AG09319 (cell line): ENCODE measurements at regions not wholly inside any gene's neighbourhood (a gene's known extent, or its start where the extent isn't known, plus 50 kb on each side); places are given as distances from the start of the nearest gene placed in this dataset.

Source experiments
- DNase-seq: peaks from one replicate; pipeline ENCODE4 v3.0.0-alpha.2; 2010; ENCODE audit warnings: low read depth; ENCODE audit errors: extremely low read depth
- TF ChIP-seq, protein P1 (sequence below): IDR thresholded peaks from 2 replicates; pipeline ENCODE4 v1.5.1; 2011; ENCODE audit warnings: low read depth, mild to moderate bottlenecking, inconsistent platforms, low read length, moderate library complexity

DNA sequence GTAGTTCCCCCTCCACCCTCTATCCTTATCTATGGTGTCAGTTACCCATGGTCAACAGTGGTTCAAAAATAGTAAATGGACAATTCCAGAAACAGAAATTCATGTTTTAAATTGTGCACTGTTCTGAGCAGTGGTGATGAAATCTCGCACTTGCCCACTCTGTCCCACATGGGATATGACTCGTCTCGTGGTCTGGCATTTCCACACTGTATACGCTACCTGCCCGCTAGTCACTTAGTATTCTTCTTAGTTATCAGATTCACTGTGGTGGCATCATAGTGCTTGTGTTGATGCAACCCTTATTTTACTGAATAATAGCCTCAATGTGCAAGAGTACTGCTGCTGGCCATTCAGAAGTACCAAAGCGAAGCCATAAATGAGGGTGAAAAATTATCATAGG lies 507.0 kb downstream of the SNAPC1 start:
- DNase-seq, result no peak
- TF ChIP-seq, protein P1, sequence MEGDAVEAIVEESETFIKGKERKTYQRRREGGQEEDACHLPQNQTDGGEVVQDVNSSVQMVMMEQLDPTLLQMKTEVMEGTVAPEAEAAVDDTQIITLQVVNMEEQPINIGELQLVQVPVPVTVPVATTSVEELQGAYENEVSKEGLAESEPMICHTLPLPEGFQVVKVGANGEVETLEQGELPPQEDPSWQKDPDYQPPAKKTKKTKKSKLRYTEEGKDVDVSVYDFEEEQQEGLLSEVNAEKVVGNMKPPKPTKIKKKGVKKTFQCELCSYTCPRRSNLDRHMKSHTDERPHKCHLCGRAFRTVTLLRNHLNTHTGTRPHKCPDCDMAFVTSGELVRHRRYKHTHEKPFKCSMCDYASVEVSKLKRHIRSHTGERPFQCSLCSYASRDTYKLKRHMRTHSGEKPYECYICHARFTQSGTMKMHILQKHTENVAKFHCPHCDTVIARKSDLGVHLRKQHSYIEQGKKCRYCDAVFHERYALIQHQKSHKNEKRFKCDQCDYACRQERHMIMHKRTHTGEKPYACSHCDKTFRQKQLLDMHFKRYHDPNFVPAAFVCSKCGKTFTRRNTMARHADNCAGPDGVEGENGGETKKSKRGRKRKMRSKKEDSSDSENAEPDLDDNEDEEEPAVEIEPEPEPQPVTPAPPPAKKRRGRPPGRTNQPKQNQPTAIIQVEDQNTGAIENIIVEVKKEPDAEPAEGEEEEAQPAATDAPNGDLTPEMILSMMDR, result no peak

DNA sequence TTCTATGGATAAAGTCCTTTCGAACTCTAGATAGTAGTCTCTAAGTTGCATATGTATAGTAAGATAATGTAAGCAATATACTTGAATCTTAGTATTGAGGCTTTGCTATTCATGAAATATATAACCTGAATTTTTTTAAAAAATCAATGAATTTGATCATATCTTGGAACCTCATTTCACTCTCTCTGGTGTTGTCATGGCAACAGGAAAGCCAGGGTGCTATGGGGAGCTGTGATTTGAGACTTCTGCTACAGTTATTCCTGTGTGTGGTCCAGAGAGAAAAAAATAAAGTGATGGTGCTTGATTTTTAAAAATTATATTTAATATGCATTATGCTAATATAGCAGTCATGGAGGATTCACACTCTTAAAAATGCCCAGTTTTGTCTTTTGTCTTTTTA lies 508.0 kb downstream of the SNAPC1 start:
- TF ChIP-seq, protein P1, result no peak
- DNase-seq, result no peak

DNA sequence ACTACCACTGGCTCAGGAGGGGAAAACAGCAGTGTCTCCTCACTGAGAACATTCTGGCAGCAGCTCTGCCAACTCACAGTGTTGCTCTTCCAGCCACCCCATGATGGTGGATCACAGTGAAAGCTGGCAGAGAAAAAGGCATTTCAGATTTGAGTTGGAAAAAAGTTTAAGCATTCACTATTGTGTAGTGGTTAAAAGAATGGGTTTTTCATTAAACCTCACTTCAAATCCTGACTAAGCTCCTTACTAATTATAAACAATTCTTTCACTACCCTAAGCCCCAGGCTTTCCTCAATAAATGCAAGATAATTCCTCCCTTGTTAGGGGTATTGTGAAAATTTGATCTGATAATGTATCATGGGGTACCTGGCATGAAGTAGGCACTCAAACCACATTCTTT lies 518.1 kb downstream of the SNAPC1 start:
- TF ChIP-seq, protein P1, result no peak
- no peak for DNase-seq

DNA sequence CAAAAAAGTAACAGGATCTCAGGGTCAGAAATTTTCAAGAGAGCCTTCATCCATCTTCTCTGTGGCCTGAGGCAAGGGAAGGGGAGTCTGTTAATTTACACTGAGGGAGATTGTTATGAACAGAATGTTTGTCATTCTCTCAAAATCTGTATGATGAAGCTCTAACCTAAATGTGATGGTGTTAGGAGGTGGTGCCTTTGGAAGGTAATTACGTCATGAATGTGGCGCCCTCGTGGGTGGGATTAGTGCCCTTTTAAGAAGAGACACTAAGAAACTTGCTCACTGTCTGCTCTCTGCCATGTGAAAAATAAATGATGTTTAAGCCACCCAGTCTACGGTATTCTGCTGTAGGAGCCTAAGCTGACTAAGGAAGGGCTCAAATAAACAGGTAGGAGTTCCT lies 521.6 kb downstream of the SNAPC1 start:
- TF ChIP-seq, protein P1, result no peak

DNA sequence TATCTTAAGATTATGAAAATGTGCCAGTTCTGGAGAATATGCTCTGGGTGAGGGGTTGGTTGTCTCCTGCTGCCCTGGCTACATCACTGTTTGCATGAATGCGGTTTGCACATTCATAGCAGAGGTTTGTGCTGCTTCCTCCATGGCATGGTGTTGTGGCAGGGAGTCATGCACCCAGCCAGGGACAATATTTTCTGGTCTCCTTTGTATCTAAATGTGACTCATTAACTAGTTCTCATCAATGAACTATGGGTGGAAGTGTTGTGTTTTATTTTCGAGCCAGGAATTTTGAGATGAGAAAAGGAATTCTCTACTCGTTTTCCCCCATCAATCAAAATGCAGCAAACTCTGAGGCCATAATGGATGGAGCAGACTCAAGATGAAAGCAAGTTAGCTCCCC lies 527.3 kb downstream of the SNAPC1 start:
- TF ChIP-seq, protein P1, result no peak
- DNase-seq, result no peak

More for the DNA sequence above, 521.6 kb downstream of the SNAPC1 start:
- no peak for DNase-seq

DNA sequence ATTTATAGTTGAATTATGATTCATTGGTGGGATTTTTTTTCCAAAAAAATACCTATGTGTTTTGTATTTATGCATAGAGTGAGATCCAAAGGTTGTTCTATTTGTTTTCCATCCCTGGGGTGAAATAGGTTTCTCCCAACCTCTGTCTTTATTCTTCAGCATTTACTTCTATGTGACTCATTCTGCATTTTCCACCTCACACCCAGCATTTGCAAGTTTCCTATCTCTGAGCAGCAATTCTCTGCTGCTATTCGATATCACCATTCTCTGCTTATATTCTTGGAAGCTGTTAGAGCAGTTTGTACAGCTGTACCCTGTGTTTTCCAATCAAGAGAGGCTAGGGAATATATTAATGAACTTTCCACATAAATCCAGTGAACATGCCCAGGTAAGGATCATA lies 538.9 kb downstream of the SNAPC1 start:
- DNase-seq, result no peak
- TF ChIP-seq, protein P1, result no peak

DNA sequence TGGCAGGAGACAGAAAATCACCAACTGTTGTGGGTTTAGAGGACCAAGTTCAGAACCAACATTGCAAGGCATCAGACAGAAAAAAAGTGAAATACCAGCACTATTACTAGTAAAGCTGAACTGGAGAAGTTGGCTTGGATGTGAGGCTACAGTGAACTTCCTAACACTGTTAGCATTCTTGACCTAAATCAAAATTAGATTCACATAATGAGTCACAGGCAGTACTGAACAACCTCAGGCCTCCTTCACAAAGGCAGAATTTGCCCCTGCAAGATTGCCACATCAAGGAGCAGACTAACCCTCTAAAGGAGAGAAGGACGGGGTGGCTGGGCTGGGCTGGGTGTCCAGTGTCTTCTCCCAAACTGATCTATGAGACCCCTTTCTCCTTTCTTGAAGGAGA lies 539.7 kb downstream of the SNAPC1 start:
- TF ChIP-seq, protein P1, result no peak
- no peak for DNase-seq
